ENCODE measurements at regions not wholly inside any gene's neighbourhood (a gene's known extent, or its start where the extent isn't known, plus 50 kb on each side); places are given as distances from the start of the nearest gene placed in this dataset.
A peak's percentile ranks its signal among the peaks of the same experiment; 100 is the strongest.

- no peak overlapping the region for H3K27ac ChIP-seq
- DNase-seq (ENCODE audit: low spot score): peak; percentile 21
- CTCF ChIA-PET: interaction anchor here (1.0 kb wide), 1 partner anchor 166 kb away, joined by 3 read pairs; no protein-coding TSS in a partner anchor
- peak; percentile 54 for TF ChIP-seq CTCF (conservative IDR thresholded peaks at IDR 0.05; ENCODE audit: low read depth)
- POLR2A ChIA-PET (ENCODE audit: low non-redundant PET): no interaction called here
Observed at GRCh38 chr4:104693601-104694201, 199.0 kb upstream of the CXXC4 start.

DNA sequence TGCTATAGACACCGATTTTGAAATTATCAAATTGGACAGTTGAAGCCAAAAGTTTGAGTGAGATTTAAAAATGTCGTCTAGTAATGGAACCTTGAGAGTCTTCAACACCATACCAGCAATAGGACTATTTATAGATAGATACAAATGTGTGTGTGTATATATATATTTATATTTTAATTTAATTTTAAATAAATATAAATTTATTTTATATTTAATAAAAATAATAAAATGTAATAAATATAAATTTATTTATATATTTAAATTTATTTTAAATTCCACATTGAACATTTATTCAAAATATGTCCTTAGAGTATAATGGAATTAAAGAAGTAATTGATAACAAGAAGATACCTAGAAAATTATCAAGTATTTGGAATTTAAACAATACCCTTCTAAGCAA, 221.9 kb upstream of the CXXC4 start:
- CTCF ChIA-PET: no interaction called here
- DNase-seq (ENCODE audit: low spot score): no peak

DNA sequence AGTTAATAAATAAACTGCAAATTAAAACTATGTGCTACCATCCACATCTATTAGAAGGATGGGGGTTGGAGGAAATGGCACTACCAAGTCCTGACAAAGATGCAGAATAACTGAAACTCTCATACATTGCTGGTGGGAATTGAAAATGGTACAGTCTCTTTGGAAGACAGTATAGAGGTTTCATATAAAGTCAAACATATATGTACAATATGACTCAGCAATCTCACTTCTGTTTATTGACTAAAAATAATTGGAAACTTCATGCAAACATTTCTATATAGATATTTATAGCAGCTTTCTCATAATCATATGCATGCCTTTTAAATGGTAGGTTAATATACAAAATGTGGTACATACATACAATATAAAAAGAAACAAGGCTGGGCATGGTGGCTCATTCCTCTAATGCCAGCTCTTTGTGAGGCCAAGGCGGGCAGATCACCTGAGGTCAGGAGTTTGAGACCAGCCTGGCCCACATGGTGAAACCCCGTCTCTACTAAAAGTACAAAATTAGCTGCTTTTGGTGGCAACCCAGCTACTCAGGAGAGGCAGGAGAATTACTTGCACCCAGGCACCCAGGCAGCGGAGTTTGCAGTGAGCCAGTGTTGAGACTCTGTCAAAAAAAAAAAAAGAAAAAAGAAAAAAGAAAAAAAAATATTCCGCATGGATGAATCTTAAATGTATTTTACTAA, 225.0 kb upstream of the CXXC4 start:
- no peak for TF ChIP-seq CTCF (conservative IDR thresholded peaks at IDR 0.05; ENCODE audit: low read depth)
- CTCF ChIA-PET: interaction anchor here (0.6 kb wide), 1 partner anchor 716 kb away, joined by 3 read pairs; no protein-coding TSS in a partner anchor
- no peak overlapping the region for H3K27ac ChIP-seq
- POLR2A ChIA-PET (ENCODE audit: low non-redundant PET): no interaction called here
- no peak for DNase-seq (ENCODE audit: low spot score)

More for the DNA sequence above, 221.9 kb upstream of the CXXC4 start:
- no peak overlapping the region for H3K27ac ChIP-seq
- no peak for TF ChIP-seq CTCF (conservative IDR thresholded peaks at IDR 0.05; ENCODE audit: low read depth)
- POLR2A ChIA-PET (ENCODE audit: low non-redundant PET): no interaction called here

GRCh38 chr4:104722467-104722866, 227.8 kb upstream of the CXXC4 start:
- no peak for DNase-seq (ENCODE audit: low spot score)
- ChIA-PET POLR2A (ENCODE audit: low non-redundant PET) (no interaction called here), CTCF (interaction anchor here (0.9 kb wide), 1 partner anchor 8 kb away, joined by 4 read pairs; no protein-coding TSS in a partner anchor)
- TF ChIP-seq CTCF (conservative IDR thresholded peaks at IDR 0.05; ENCODE audit: low read depth): no peak
- no peak overlapping the region for H3K27ac ChIP-seq

DNA sequence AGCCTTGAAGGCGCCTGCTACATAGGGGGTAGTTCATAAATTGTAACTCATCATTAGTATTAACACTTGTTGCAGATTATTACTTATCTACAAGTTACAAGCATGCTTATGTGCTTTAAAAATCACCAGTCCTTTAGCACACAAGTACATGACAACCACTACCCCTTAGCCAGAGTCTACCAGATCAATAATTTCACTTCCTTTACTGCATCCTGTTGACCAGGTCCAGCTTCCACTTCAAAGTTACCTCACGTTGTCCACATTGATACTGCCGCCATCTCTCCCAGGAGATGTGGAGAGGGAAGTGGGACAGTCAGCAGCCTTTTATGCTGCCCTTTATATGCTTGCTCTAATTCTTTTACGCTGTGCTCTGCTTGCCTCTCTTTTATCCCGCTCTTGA, 231.3 kb upstream of the CXXC4 start:
- no peak overlapping the region for H3K27ac ChIP-seq
- ChIA-PET CTCF (no interaction called here), POLR2A (ENCODE audit: low non-redundant PET) (no interaction called here)
- no peak for TF ChIP-seq CTCF (conservative IDR thresholded peaks at IDR 0.05; ENCODE audit: low read depth)
- no peak for DNase-seq (ENCODE audit: low spot score)

- POLR2A ChIA-PET (ENCODE audit: low non-redundant PET): no interaction called here
- CTCF ChIA-PET: no interaction called here
- no peak for DNase-seq (ENCODE audit: low spot score)
- no peak overlapping the region for H3K27ac ChIP-seq
- no peak for TF ChIP-seq CTCF (conservative IDR thresholded peaks at IDR 0.05; ENCODE audit: low read depth)
Observed at GRCh38 chr4:104727643-104728042, 232.9 kb upstream of the CXXC4 start.

Data from RWPE1 (cell line).